ENCODE measurements at regions not wholly inside any gene's neighbourhood (a gene's known extent, or its start where the extent isn't known, plus 50 kb on each side); places are given as distances from the start of the nearest gene placed in this dataset.
"Not testable (repeated sequence)": the region's sequence is repeated elsewhere in the genome, so short reads cannot be mapped to it uniquely, and the experiment has no call there.

DNA sequence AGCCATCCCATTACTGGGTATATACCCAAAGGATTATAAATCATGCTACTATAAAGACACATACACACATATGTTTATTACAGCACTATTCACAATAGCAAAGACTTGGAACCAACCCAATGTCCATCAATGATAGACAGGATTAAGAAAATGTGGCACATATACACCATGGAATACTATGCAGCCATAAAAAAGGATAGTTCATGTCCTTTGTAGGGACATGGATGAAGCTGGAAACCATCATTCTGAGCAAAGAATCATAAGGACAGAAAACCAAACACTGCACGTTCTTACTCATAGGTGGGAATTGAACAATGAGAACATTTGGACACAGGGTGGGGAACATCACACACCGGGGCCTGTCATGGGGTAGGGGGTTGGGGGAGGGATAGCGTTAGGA, 60.3 kb upstream of the NMU start:
- DNase-seq: not testable (repeated sequence)

GRCh38 chr4:55706541-55706940, 70.4 kb upstream of the NMU start:
- no peak for DNase-seq

DNA sequence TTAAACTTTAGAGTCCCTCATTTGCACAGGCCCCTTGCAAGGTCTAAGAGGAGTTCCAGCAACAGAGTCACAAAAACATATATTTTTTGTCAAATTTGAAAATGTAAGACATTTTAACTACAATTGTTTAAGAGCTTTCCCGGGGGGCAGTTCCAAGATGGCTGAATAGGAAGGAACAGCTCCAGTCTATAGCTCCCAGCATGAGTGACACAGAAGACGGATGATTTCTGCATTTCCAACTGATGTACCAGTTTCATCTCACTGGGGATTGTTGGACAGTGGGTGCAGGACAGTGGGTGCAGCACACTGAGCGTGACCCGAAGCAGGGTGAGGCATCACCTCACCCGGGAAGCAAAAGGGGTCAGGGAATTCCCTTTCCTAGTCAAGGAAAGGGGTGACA, 71.4 kb upstream of the NMU start:
- no peak for DNase-seq

GRCh38 chr4:55707991-55708390, 71.9 kb upstream of the NMU start:
- DNase-seq: not testable (repeated sequence)

DNA sequence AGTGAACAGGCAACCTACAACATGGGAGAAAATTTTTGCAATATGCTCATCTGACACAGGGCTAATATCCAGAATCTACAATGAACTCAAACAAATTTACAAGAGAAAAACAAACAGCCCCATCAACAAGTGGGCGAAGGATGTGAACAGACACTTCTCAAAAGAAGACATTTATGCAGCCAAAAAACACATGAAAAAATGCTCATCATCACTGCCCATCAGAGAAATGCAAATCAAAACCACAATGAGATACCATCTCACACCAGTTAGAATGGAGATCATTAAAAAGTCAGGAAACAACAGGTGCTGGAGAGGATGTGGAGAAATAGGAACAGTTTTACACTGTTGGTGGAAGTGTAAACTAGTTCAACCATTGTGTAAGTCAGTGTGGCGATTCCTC, 76.7 kb upstream of the NMU start:
- DNase-seq: not testable (repeated sequence)

- no peak for DNase-seq
Measured at GRCh38 chr4:55721651-55722050, 85.6 kb upstream of the NMU start.

DNA sequence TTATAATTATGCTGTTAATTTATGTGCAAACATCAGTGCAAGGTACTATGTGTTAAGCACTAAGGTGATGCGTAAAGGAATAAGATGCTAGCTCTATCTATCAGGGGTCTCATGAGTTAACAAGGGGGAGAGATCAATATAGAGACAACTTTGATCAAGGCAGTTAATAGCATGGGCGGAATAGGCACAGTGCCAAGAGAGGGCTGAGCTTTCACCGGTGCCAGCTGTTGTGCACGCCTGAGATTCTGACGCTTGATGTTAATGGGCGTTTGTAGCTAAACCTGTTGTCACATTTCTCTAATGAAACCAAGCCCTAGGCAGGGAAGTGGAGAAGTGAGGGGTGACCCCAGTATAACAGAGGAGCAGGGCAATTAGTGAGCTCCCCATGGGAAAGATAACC, 86.0 kb upstream of the NMU start:
- no peak for DNase-seq

- no peak for DNase-seq
Measured at GRCh38 chr4:55723403-55723802, 87.3 kb upstream of the NMU start.

- DNase-seq: no peak
Measured at GRCh38 chr4:55725057-55725456, 89.0 kb upstream of the NMU start.

- DNase-seq: no peak
Measured at GRCh38 chr4:55727746-55728145, 91.6 kb upstream of the NMU start.

DNA sequence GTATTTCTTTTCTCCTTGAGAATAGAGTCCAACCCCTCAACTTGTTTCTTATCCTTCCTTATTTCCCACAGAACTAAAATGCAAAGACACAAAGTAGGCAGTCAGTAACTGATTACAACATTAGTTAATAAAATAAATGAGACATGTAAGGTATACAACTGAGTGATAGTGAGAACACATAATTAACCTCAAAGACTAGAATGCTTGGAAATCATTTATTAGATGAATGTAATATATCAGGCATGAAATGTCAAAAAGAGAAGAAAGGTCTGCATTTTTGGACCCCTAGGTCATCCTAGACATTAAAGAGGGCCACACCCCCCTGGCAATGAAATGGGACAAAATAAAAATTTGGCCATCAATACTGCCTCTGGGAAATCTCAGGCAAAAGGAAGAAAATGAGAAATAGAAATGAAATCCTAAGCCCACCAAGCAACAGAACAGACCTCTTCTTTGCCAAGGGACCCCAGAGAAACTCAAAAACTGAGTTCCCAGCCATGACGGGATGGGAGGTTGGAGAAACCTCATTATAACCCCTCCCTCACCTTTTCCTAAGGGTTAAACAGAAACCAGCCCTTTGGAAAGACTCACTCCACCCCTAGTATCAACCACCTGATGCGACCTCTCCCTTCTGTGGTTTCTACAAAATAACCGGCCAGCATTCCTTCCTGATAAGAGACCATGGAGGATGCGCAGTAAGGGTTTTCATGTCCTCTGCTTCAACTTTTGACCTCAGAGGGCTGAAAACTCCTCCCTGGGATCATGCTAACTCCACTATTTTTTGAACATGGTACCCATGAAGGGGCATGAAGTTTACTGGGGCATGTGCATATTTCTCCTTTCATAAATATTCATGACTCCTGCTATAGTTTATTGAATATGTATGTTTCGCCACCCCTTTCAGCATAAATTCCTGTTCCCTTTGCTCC, 90.0 kb upstream of the EXOC1L start:
- DNase-seq: no peak

- no peak for DNase-seq
Measured at GRCh38 chr4:55730280-55730931, 89.2 kb upstream of the EXOC1L start.

DNA sequence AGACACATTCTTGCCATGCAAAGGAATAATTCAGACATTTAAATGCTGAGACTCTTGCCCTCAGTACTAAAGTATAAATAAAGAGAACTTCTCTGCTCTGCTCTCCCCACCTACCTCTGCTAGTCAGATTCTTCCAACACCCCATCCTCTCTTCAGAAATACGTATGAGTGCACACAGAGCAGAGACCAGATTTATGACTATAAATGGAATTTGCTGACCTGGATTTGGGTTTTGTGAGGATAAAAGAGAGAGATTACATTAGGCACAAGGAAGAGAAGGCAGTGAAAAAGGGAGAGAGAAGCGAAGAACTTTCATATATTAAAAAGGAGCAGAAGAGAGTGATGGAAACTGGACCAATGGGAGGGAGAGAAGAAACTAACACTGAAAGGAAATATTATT, 87.6 kb upstream of the EXOC1L start:
- DNase-seq: no peak

DNA sequence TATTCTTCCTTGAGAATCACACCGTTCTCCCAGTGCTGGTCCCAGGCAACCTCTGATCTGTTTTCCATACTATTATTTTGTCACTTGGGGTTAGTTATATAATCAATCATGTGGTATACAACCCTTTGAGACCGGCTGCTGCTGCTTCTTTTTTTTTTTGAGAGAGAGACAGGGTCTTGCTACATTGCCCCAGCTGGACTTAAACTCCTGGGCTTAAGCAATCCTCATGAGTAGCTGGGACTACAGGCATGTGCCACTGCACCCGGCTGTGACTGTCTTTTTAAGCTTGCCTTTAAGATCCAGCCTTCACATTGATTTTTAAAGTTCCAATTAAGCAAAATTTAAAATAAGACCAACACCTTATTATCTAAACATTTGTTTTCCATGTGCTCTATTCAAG, 86.7 kb upstream of the EXOC1L start:
- DNase-seq: no peak

- no peak for DNase-seq
Measured at GRCh38 chr4:55733932-55734331, 85.7 kb upstream of the EXOC1L start.

DNA sequence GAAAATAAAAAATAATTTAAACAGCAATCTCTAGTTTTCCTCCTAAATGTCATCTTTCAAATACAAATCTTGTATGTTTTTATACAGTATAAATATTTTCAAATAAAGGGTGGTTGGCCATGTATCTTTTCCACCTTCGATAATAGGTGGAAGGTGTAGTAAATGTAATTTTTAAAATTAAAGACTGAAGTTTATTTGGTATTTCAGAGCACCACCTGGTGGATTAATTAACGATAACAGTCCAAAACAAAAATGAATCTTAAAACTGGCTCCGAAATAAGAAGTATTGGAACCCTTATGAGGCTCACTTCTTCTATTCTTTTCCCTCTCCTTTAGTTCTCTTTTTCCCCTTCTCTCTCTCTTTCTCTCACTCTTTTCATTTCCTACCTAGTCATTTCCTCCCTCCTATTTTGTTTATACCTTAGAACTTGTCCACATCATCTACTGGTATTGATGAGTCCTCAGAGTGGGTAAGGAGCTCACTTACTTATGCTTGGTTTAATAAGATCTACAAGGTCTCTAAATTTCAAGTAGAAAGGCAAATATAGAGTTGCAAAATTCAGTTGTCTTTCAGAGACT, 82.9 kb upstream of the EXOC1L start:
- DNase-seq: peak in 1 of 6 experiments; percentile 1

- DNase-seq: no peak
Measured at GRCh38 chr4:55742655-55743202, 76.9 kb upstream of the EXOC1L start.

GRCh38 chr4:55744369-55744768, 75.2 kb upstream of the EXOC1L start:
- no peak for DNase-seq

DNA sequence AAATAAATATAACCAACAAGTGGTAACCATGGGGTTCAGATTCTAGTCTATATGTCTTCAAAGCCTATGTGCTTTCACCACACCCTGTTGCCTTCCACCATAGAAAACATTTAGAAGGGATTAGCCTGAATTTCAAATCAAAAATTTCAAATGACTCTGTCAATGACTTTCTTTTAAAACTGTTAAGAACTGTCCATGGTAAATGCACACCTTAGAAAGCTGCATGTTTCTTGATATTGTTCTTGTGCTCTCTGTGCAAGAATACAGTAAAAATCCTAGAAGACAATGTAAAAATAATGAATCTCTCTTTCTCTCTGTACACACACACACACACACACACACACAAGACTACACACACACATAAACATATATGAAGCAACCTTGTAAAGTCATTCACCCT, 74.6 kb upstream of the EXOC1L start:
- DNase-seq: no peak

DNA sequence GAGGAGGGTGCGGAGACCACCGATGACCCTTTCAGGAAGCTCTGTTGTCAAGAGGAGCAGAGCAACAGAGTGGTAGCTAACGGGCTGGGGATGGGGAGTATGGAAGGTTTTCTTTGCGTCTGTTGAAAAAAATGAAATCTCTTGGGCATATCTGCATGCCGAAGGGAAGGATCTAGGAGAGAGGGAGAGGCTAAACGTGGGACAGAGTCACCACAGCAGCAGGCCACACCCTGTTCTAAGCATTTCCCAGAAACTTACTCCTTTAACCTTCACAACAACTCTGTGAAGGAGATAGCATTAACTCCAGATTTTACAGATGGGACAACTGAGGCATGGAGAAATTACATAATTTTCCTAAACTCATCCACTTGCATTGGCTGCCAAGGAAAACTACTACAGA, 71.8 kb upstream of the EXOC1L start:
- DNase-seq: no peak

GRCh38 chr4:55749666-55750065, 69.9 kb upstream of the EXOC1L start:
- no peak for DNase-seq

- DNase-seq: no peak
Measured at GRCh38 chr4:55752810-55753209, 66.8 kb upstream of the EXOC1L start.

GRCh38 chr4:55753856-55754255, 65.7 kb upstream of the EXOC1L start:
- DNase-seq: no peak

Data from stimulated activated naive CD4-positive, alpha-beta T cell (primary cell).